ENCODE measurements at regions not wholly inside any gene's neighbourhood (a gene's known extent, or its start where the extent isn't known, plus 50 kb on each side); places are given as distances from the start of the nearest gene placed in this dataset.

DNA sequence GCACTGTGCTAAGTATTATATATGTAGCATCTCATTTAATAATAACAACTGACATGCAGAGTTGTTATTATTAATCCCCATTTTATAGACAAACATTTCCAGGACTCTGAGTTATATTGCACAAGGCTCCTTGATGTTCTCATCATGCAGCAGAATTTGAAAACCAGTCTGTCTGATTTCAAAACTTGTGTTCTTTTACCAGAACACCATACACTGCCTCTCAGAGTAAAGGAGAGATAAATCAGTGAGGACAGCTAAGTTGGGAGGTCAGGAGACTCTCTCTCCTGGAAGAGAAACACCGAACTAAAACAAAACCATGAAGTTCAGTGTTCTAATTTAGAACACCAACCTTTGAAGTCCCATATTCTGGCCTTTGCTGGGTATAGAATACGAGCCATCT, 92.7 kb upstream of the TNC start:
- Histone ChIP-seq H3K4me1 (ENCODE audit: control insufficient read depth, insufficient read depth, low read length) (peaks cover 26% of the 10 kb centered on the region), H3K9ac (ENCODE audit: low read length) (no peak overlapping the region), H3K27me3 (ENCODE audit: control insufficient read depth, insufficient read depth, low read length) (no peaks in the 10 kb centered on the region), H3K27ac (ENCODE audit: low read depth, low read length) (no peak overlapping the region), H3K9me3 (ENCODE audit: control insufficient read depth, insufficient read depth, low read depth, low read length) (no peaks in the 10 kb centered on the region), H3K4me3 (ENCODE audit: low read depth, low read length) (no peak overlapping the region), H3K36me3 (ENCODE audit: control insufficient read depth, insufficient read depth, low read length) (no peaks in the 10 kb centered on the region)

DNA sequence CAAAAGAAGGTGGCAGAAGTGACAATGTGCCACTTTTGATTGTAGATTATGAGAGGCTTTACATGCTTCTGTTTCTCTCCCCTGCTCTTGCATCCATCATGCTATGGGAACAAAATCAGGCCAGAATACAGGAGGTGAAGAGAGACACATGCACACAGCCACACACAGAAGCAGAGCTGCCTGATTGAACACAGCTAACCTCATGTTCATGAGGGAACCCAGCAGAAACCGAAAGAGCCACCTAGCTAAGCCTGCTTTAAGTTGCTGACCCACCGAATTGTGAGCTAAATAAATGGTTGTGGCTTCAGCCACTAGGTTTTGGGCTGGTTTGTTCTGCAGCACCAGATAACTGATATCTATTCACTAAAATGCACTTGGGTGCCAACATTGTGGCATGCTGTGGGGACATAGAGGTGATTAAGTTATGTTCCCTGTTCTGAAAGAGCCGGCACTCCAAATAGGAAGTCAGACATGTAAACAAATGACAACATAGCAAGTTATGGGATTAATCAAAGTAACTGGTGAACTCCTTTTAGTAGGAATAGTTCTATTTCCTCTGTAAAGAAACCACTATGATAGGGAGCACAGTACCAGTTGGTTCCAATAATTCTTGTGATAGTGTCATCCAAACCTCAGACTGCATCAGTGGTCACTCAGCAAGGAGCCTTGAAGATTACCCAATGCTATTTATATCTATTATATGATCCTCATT, 93.6 kb upstream of the TNC start:
- peaks cover 23% of the 10 kb centered on the region for H3K4me1 ChIP-seq (ENCODE audit: control insufficient read depth, insufficient read depth, low read length)
- no peaks in the 10 kb centered on the region for H3K9me3 ChIP-seq (ENCODE audit: control insufficient read depth, insufficient read depth, low read depth, low read length)
- H3K27ac ChIP-seq (ENCODE audit: low read depth, low read length) = no peak overlapping the region
- H3K27me3 ChIP-seq (ENCODE audit: control insufficient read depth, insufficient read depth, low read length) = no peaks in the 10 kb centered on the region
- H3K9ac ChIP-seq (ENCODE audit: low read length) = no peak overlapping the region
- H3K4me3 ChIP-seq (ENCODE audit: low read depth, low read length) = no peak overlapping the region
- no peaks in the 10 kb centered on the region for H3K36me3 ChIP-seq (ENCODE audit: control insufficient read depth, insufficient read depth, low read length)

DNA sequence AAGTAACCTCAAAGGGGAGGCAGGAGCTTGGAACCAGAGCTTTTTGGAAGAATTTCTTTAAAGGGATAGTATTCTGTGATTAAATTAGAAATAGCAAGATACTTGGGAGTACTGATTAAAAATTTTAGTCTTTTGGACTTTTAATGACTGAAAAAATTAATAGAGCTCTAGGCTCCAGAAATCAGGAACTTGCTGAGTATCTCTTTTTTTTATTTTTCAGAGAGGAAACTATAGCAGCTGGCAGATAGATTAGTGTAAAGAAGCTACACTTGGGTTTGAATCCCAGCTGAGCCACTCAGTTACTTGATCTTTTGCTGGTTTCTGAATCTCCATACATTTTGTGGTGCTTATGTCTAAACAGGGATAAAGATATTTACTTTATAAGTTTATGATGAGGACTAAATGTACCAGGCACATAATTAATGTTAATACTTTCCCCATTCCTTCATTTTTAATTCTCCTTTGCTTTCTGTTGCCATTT, 94.2 kb upstream of the TNC start:
- Histone ChIP-seq H3K4me3 (ENCODE audit: low read depth, low read length) (no peak overlapping the region), H3K27ac (ENCODE audit: low read depth, low read length) (no peak overlapping the region), H3K27me3 (ENCODE audit: control insufficient read depth, insufficient read depth, low read length) (no peaks in the 10 kb centered on the region), H3K9me3 (ENCODE audit: control insufficient read depth, insufficient read depth, low read depth, low read length) (no peaks in the 10 kb centered on the region), H3K9ac (ENCODE audit: low read length) (no peak overlapping the region), H3K36me3 (ENCODE audit: control insufficient read depth, insufficient read depth, low read length) (no peaks in the 10 kb centered on the region), H3K4me1 (ENCODE audit: control insufficient read depth, insufficient read depth, low read length) (peaks cover 17% of the 10 kb centered on the region; the same call in 1 of the 2 replicates)

DNA sequence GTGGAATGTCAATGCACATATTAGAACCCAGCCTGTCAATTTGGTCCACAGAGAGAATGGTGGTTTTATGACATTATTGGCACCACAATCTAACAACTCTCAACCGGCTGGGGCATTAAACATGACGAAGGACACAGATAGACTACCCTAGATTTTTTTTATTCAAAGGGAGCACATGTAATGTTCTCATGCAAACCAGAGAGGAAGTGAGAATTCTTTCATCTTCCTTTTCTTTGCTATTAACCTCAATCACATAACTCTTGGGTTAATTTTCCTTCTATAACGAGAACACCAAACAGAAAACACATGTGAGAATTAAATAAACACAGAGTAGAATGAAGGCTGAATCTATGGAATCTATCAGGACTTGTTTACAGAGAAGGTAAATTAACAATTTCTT, 94.9 kb upstream of the TNC start:
- no peaks in the 10 kb centered on the region for H3K27me3 ChIP-seq (ENCODE audit: control insufficient read depth, insufficient read depth, low read length)
- H3K9ac ChIP-seq (ENCODE audit: low read length) = no peak overlapping the region
- H3K9me3 ChIP-seq (ENCODE audit: control insufficient read depth, insufficient read depth, low read depth, low read length) = no peaks in the 10 kb centered on the region
- peaks cover 17% of the 10 kb centered on the region; the same call in 1 of the 2 replicates for H3K4me1 ChIP-seq (ENCODE audit: control insufficient read depth, insufficient read depth, low read length)
- H3K36me3 ChIP-seq (ENCODE audit: control insufficient read depth, insufficient read depth, low read length) = no peaks in the 10 kb centered on the region
- H3K4me3 ChIP-seq (ENCODE audit: low read depth, low read length) = no peak overlapping the region
- H3K27ac ChIP-seq (ENCODE audit: low read depth, low read length) = no peak overlapping the region

DNA sequence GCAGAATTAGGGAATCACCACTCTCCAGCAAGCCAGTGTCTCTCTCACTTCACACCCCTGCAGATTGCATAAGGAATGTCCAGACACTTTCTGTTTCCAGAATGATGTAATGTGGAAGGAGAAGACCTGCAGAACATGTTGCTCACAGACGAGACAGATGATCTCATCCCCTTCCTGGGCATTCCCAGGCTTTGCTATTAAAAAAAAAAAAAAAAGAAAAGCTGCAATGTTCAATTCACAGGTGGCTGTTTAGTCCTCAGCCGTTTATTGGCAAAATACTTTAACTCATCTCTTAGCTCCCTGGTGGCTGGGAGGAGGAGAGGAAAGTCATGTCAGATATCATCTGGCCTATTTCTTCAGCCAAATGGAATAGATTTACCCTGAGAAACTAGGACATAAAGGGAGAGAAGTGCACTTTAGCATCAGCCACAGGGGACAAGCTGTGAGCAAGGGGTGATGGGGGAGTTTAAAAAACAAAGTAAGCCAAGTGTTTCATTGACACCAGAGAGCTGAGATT, 95.9 kb upstream of the TNC start:
- no peaks in the 10 kb centered on the region for H3K9me3 ChIP-seq (ENCODE audit: control insufficient read depth, insufficient read depth, low read depth, low read length)
- no peak overlapping the region for H3K27ac ChIP-seq (ENCODE audit: low read depth, low read length)
- H3K36me3 ChIP-seq (ENCODE audit: control insufficient read depth, insufficient read depth, low read length) = no peaks in the 10 kb centered on the region
- H3K4me1 ChIP-seq (ENCODE audit: control insufficient read depth, insufficient read depth, low read length) = peaks cover 17% of the 10 kb centered on the region; the same call in 1 of the 2 replicates
- no peaks in the 10 kb centered on the region for H3K27me3 ChIP-seq (ENCODE audit: control insufficient read depth, insufficient read depth, low read length)
- H3K9ac ChIP-seq (ENCODE audit: low read length) = no peak overlapping the region
- no peak overlapping the region for H3K4me3 ChIP-seq (ENCODE audit: low read depth, low read length)

DNA sequence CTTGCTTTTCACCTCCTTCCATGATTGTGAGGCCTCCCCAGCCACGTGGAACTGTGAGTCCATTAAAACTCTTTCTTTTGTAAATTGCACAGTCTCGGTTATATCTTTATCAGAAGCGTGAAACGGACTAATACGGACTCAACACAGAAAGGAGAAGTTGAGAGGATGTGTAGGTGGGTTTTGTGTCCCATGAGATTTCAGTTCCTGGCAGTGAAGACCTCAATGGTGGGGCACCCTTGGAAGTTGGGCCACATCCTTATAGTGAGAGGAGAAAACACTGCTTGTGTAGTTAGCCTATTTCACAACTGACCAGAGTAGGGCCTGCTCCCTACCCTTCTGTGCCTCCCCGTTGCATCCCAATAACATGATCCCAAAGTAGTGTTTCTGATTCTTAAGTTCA, 98.9 kb upstream of the TNC start:
- Histone ChIP-seq H3K9me3 (ENCODE audit: control insufficient read depth, insufficient read depth, low read depth, low read length) (no peaks in the 10 kb centered on the region), H3K9ac (ENCODE audit: low read length) (no peak overlapping the region), H3K27ac (ENCODE audit: low read depth, low read length) (no peak overlapping the region), H3K4me1 (ENCODE audit: control insufficient read depth, insufficient read depth, low read length) (peaks cover 6% of the 10 kb centered on the region; the same call in 1 of the 2 replicates), H3K4me3 (ENCODE audit: low read depth, low read length) (no peak overlapping the region), H3K36me3 (ENCODE audit: control insufficient read depth, insufficient read depth, low read length) (no peaks in the 10 kb centered on the region), H3K27me3 (ENCODE audit: control insufficient read depth, insufficient read depth, low read length) (no peaks in the 10 kb centered on the region)

DNA sequence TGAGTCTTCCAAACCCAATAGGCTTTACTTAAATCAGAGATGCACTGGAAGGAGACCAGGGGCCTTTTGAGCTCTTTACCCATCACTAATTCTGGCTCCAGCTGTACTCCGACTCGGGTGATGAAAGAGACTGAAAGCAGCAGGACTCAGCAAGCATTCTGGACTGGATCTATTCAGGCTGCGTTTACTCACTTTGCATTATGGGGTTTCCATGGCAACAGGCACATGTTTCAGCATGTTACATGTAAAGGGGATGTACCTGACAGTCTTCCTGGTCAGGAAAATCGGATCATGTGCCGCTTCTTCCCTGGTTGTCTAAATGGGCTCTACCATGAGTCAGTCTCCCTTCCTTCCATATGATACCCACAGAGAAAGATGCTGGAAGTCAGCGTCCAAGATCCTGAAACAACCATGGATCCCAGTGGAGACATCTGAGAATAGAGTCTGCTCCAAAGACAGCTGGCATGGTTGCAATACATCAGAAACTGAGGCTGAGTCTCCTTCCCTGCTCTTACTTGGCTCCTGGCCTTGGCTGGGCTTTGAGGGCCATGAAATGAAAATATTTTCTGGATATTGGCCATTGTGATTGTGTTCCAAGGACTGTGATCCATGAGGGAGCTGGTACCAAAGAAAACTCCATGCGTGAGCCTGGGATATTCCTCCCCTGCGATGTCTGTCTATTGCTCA, 102.5 kb upstream of the TNC start:
- Histone ChIP-seq H3K4me1 (ENCODE audit: control insufficient read depth, insufficient read depth, low read length) (no peaks in the 10 kb centered on the region), H3K9ac (ENCODE audit: low read length) (no peak overlapping the region), H3K36me3 (ENCODE audit: control insufficient read depth, insufficient read depth, low read length) (no peaks in the 10 kb centered on the region), H3K9me3 (ENCODE audit: control insufficient read depth, insufficient read depth, low read depth, low read length) (no peaks in the 10 kb centered on the region), H3K27ac (ENCODE audit: low read depth, low read length) (no peak overlapping the region), H3K4me3 (ENCODE audit: low read depth, low read length) (no peak overlapping the region), H3K27me3 (ENCODE audit: control insufficient read depth, insufficient read depth, low read length) (no peaks in the 10 kb centered on the region)

DNA sequence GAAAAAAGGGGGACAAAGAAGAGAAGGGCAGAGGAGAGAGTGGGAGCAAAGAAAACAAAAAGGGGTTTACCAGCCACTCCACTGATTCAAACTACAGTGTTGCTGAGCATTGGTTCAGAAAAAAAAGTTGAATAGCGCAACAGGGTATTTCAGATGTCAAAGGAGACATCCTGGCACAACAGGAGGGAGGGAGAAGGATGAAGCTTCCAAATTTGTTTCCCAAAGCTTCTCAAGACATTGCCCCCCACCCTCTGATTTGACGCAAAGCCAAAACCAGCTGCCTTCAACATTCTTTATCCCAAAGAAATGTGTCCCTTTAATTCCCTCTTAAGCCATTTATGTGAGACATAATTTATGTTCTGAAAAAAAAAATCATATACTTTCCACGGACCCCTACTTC, 105.5 kb upstream of the TNC start:
- Histone ChIP-seq H3K27me3 (ENCODE audit: control insufficient read depth, insufficient read depth, low read length) (no peaks in the 10 kb centered on the region), H3K36me3 (ENCODE audit: control insufficient read depth, insufficient read depth, low read length) (no peaks in the 10 kb centered on the region), H3K9me3 (ENCODE audit: control insufficient read depth, insufficient read depth, low read depth, low read length) (no peaks in the 10 kb centered on the region), H3K9ac (ENCODE audit: low read length) (no peak overlapping the region), H3K4me3 (ENCODE audit: low read depth, low read length) (no peak overlapping the region), H3K27ac (ENCODE audit: low read depth, low read length) (no peak overlapping the region), H3K4me1 (ENCODE audit: control insufficient read depth, insufficient read depth, low read length) (no peaks in the 10 kb centered on the region)

DNA sequence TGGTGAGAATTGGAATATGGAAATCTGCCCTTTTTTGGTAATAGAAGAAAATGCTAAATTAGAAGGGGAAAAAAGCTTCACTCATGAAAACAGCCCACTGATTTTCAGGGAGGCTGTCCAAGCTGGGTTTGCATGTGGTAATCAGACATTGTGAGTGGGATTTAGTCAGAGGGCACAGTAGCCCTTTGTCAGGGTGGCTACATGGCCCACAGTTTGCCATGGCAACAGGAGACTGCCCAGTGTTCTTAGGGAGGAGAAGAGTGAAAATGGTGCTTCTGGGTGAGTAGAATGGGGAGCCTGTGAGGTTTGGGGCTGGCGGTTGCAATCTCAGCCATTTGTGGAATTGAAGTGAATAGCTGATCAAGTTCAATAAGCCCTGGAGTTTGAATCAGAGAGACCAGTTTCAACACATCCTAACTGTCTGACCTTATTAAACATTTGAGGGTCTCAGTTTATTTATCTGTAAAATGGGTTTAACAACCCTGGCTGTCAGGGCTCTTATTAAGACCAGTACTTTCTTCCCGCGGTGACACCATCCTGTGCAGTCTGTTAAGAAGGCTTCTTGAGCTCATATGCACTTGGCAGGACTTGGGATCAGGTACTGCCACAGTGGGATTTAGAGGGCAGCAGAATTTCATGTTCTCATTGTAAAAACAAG, 107.6 kb upstream of the TNC start:
- H3K4me1 ChIP-seq (ENCODE audit: control insufficient read depth, insufficient read depth, low read length) = no peaks in the 10 kb centered on the region
- H3K4me3 ChIP-seq (ENCODE audit: low read depth, low read length) = no peak overlapping the region
- no peaks in the 10 kb centered on the region for H3K9me3 ChIP-seq (ENCODE audit: control insufficient read depth, insufficient read depth, low read depth, low read length)
- H3K36me3 ChIP-seq (ENCODE audit: control insufficient read depth, insufficient read depth, low read length) = no peaks in the 10 kb centered on the region
- no peak overlapping the region for H3K27ac ChIP-seq (ENCODE audit: low read depth, low read length)
- H3K27me3 ChIP-seq (ENCODE audit: control insufficient read depth, insufficient read depth, low read length) = no peaks in the 10 kb centered on the region
- H3K9ac ChIP-seq (ENCODE audit: low read length) = no peak overlapping the region

DNA sequence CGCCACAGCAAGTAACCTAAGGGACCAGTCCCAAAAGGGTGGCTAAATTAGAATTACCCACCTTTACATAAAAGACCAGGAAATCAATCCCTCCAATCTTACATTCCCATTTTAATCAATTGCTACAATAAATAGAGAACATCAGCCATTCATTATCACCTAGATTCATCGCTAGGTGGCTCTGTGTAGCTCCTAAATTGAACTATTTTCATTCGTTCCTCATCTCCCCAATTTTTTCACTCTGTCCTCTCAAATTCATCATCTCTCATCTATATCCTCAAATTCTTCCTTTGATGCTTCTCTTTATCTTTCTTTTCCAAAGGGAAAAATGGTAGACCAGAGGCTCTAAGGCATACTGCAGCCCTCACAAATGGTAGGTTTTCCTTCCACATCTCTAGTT, 108.2 kb upstream of the TNC start:
- Histone ChIP-seq H3K36me3 (ENCODE audit: control insufficient read depth, insufficient read depth, low read length) (no peaks in the 10 kb centered on the region), H3K4me1 (ENCODE audit: control insufficient read depth, insufficient read depth, low read length) (no peaks in the 10 kb centered on the region), H3K27me3 (ENCODE audit: control insufficient read depth, insufficient read depth, low read length) (no peaks in the 10 kb centered on the region), H3K9ac (ENCODE audit: low read length) (no peak overlapping the region), H3K27ac (ENCODE audit: low read depth, low read length) (no peak overlapping the region), H3K9me3 (ENCODE audit: control insufficient read depth, insufficient read depth, low read depth, low read length) (no peaks in the 10 kb centered on the region), H3K4me3 (ENCODE audit: low read depth, low read length) (no peak overlapping the region)

DNA sequence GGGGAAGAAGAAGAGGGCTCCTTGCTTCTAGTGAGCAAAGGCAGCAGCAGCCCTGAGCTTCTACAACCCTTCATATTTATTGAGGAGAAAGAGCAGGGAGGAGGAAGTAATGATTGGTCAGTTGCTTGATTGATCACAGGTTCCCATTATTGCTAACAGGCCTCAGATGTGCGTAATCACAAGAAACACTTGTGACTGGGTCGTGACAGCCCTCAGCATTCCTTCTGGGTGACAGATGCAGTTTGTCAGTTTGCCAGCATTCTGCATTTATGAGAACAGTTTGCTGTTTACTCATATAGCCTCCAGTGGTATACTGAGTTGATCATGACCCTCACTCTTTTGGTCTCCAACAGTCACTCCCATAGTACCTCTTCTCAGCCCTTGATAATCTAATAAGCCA, 111.5 kb upstream of the TNC start:
- Histone ChIP-seq H3K4me3 (ENCODE audit: low read depth, low read length) (no peak overlapping the region), H3K9ac (ENCODE audit: low read length) (no peak overlapping the region), H3K27me3 (ENCODE audit: control insufficient read depth, insufficient read depth, low read length) (no peaks in the 10 kb centered on the region), H3K9me3 (ENCODE audit: control insufficient read depth, insufficient read depth, low read depth, low read length) (no peaks in the 10 kb centered on the region), H3K27ac (ENCODE audit: low read depth, low read length) (no peak overlapping the region), H3K36me3 (ENCODE audit: control insufficient read depth, insufficient read depth, low read length) (no peaks in the 10 kb centered on the region), H3K4me1 (ENCODE audit: control insufficient read depth, insufficient read depth, low read length) (peaks cover 2% of the 10 kb centered on the region; the same call in 1 of the 2 replicates)

Measured in HUES6 (cell line).